Hepatocyte (in vitro differentiated cells): ENCODE measurements at regions not wholly inside any gene's neighbourhood (a gene's known extent, or its start where the extent isn't known, plus 50 kb on each side); places are given as distances from the start of the nearest gene placed in this dataset.

Experiments
- CTCF ChIP-seq: fragments of 200-600 bp; sonication (generic); IDR thresholded peaks from 2 replicates; pipeline ENCODE4 v1.5.1; 2016; ENCODE audit warnings: antibody characterized with exemption, mild to moderate bottlenecking; ENCODE audit not compliant: poor library complexity
- EZH2 ChIP-seq: fragments of 200-600 bp; sonication (generic); IDR thresholded peaks from 2 replicates; pipeline ENCODE4 v1.6.1; 2016; ENCODE audit warnings: antibody characterized with exemption, mild to moderate bottlenecking, borderline replicate concordance
- EZH2phosphoT487 ChIP-seq: fragments of 200-600 bp; sonication (generic); IDR thresholded peaks from one replicate; pipeline ENCODE4 v1.6.1; 2018; ENCODE audit warnings: antibody characterized with exemption, mild to moderate bottlenecking, low read depth, moderate library complexity; ENCODE audit not compliant: unreplicated experiment, severe bottlenecking

DNA sequence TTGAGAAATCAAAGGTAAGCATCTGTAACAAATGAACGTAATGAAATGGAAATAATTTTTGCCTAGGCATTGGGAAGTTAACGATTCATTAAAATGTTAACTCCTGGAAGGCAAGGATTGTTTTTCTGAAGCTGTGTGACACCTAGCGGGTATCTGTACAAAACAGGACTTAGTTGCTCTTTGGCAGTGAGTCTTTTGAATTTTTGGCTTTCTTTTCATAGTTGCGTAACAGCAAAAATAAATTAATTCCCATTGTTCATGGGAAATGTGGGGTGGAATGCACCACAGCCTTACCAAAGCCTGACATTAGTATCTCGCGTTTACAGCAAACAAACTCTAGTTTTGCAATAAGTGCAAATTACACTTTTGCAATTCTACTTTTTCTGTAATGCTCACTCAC lies 92.7 kb upstream of the DTNBP1 start:
- TF ChIP-seq CTCF (no peak), EZH2phosphoT487 (no peak), EZH2 (no peak)
